Mucosa of descending colon (tissue), 3 donors: ENCODE measurements at regions not wholly inside any gene's neighbourhood (a gene's known extent, or its start where the extent isn't known, plus 50 kb on each side); places are given as distances from the start of the nearest gene placed in this dataset.
"Not testable (repeated sequence)": the region's sequence is repeated elsewhere in the genome, so short reads cannot be mapped to it uniquely, and the experiment has no call there.

Experiments used
- ATAC-seq: fragments of 200-7000 bp; cut with Tn5 transposase; one replicate; pipeline ENCODE4 v1.9.1; 2020; ENCODE audit warnings: mild to moderate bottlenecking, moderate library complexity
- DNase-seq, 3 donors: peaks; one replicate each; pipeline ENCODE4 v3.0.0-alpha.2; 2020
- H3K36me3 ChIP-seq: fragments of 200-600 bp; one replicate; pipeline ENCODE4 v1.8.0; 2021; ENCODE audit warnings: low read depth, mild to moderate bottlenecking
- H3K4me1 ChIP-seq: fragments of 200-600 bp; one replicate; pipeline ENCODE4 v1.8.0; 2021; ENCODE audit warnings: low read depth, mild to moderate bottlenecking
- H3K4me3 ChIP-seq: fragments of 200-600 bp; one replicate; pipeline ENCODE4 v1.8.0; 2021; ENCODE audit warnings: mild to moderate bottlenecking
- H3K9me3 ChIP-seq: fragments of 200-600 bp; one replicate; pipeline ENCODE4 v1.8.0; 2021; ENCODE audit warnings: mild to moderate bottlenecking
- CTCF ChIP-seq: fragments of 200-600 bp; IDR thresholded peaks from one replicate; pipeline ENCODE4 v1.8.0; 2022; ENCODE audit warnings: antibody characterized with exemption, mild to moderate bottlenecking
- intact Hi-C, 2 donors: fragments of 100-400 bp; cut with DNase I in 1 of 2; cut with micrococcal nuclease in 1 of 2; formaldehyde crosslinking; loops; one replicate each; pipeline versions ENCODE4 v1.11.0 to v1.11.1; 2022; cut with DNase I, micrococcal nuclease
- donor health status: DM: no; HTN: no; CAD: no; lungs with moderate emphysema.
- donor health status: DM: no; HTN: no; CAD: no.
- donor health status: DM: no; HTN: yes; CAD: no.

GRCh38 chr5:84869675-84870074, 485.0 kb upstream of the EDIL3 start:
- no peak for TF ChIP-seq CTCF
- Histone ChIP-seq H3K4me1 (no peaks in the 10 kb centered on the region), H3K36me3 (no peaks in the 10 kb centered on the region), H3K4me3 (no peak overlapping the region), H3K9me3 (no peaks in the 10 kb centered on the region)
- intact Hi-C loops = no loop called here
- DNase-seq (no peak), ATAC-seq (no peak)

DNA sequence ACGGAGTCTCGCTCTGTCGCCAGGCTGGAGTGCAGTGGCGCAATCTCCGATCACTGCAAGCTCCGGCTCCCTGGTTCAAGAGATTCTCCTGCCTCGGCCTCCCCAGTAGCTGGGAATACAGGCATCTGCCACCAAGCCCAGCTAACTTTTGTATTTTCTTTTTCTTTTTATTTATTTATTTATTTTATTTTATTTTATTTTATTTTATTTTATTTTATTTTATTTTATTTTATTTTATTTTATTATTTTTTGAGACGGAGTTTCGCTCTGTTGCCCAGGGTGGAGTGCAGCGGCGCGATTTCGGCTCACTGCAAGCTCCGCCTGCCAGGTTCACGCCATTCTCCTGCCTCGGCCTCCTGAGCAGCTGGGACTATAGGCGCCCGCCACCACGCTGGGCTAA, 479.3 kb upstream of the EDIL3 start:
- H3K4me3 ChIP-seq, ATAC-seq, DNase-seq, H3K36me3 ChIP-seq, H3K4me1 ChIP-seq, H3K9me3 ChIP-seq, intact Hi-C loops: not testable (repeated sequence)

GRCh38 chr5:84863020-84863419, 478.3 kb upstream of the EDIL3 start:
- ATAC-seq (no peak), DNase-seq (no peak)

DNA sequence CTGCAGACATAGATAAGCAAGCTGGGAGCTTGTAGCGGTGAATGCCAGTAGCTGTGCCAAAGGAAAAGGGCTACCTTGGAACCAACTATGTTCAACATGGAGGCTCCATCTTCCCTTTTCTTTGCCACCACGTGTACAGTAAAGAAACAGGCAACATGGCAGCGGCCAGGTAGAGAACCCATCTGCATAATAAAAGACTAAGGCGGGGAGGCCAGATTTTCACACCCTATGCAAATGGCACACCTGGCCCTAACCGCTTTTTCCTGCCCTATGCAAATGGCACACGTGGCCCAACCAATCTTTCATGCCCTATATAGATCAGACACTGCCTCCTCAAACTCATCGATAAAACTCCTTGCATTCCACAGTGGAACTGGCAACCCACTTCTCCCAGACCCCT, 477.5 kb upstream of the EDIL3 start:
- ATAC-seq = no peak
- TF ChIP-seq CTCF = no peak
- Histone ChIP-seq H3K4me3 (no peak overlapping the region), H3K9me3 (no peaks in the 10 kb centered on the region), H3K36me3 (no peaks in the 10 kb centered on the region), H3K4me1 (no peaks in the 10 kb centered on the region)
- intact Hi-C loops = no loop called here
- no peak for DNase-seq

More at GRCh38 chr5:84863020-84863419, 478.3 kb upstream of the EDIL3 start:
- Histone ChIP-seq H3K4me1 (no peaks in the 10 kb centered on the region), H3K4me3 (no peak overlapping the region), H3K36me3 (no peaks in the 10 kb centered on the region), H3K9me3 (no peaks in the 10 kb centered on the region)
- TF ChIP-seq CTCF = no peak
- intact Hi-C loops = no loop called here

DNA sequence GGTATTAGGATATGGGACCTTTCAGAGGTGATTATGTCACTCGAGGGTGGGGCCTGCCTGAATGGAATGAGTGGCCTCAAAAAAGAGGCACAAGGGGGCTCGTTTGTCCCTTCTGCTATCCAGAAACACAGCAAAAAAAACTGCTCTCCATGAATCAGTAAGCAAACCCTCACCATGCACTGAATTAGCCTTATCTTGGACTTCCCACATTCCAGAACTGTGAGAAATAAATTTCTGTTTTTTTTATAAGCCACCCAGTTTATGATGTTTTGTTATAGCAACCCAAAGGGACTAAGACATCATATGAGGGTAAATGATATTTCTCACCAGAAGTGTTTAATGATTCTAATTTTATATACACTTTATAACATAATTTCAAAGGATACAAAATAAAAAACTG, 476.6 kb upstream of the EDIL3 start:
- no peak for ATAC-seq
- intact Hi-C loops = no loop called here
- TF ChIP-seq CTCF = no peak

GRCh38 chr5:84859056-84859455, 474.4 kb upstream of the EDIL3 start:
- Histone ChIP-seq H3K4me3 (no peak overlapping the region), H3K9me3 (no peaks in the 10 kb centered on the region), H3K4me1 (no peaks in the 10 kb centered on the region), H3K36me3 (no peaks in the 10 kb centered on the region)
- ATAC-seq (no peak), DNase-seq (no peak)
- no peak for TF ChIP-seq CTCF
- intact Hi-C loops = no loop called here

More for the DNA sequence above, 476.6 kb upstream of the EDIL3 start:
- DNase-seq = no peak
- Histone ChIP-seq H3K36me3 (no peaks in the 10 kb centered on the region), H3K4me1 (no peaks in the 10 kb centered on the region), H3K9me3 (no peaks in the 10 kb centered on the region), H3K4me3 (no peak overlapping the region)
